H9 (cell line): ENCODE measurements at regions not wholly inside any gene's neighbourhood (a gene's known extent, or its start where the extent isn't known, plus 50 kb on each side); places are given as distances from the start of the nearest gene placed in this dataset.

Source experiments
- DNase-seq: peaks from one replicate; pipeline ENCODE4 v3.0.0-alpha.2; 2017
- H2AFZ ChIP-seq: one replicate; pipeline ENCODE4 v1.6.1; 2013; ENCODE audit warnings: mild to moderate bottlenecking, low read length, control low read depth, moderate library complexity
- H2AK5ac ChIP-seq: 2 replicates; pipeline ENCODE4 v1.6.1; 2013; ENCODE audit warnings: low read length, control low read depth, mixed read lengths; ENCODE audit not compliant: insufficient read length
- H2BK120ac ChIP-seq: one replicate; pipeline ENCODE4 v1.6.1; 2013; ENCODE audit warnings: low read depth, mild to moderate bottlenecking, low read length, control low read depth, inconsistent platforms; ENCODE audit not compliant: poor library complexity, severe bottlenecking
- H2BK12ac ChIP-seq: 2 replicates; pipeline ENCODE4 v1.6.1; 2013; ENCODE audit warnings: low read length, control low read depth, mixed read lengths, low read depth; ENCODE audit not compliant: insufficient read length
- H2BK15ac ChIP-seq: 2 replicates; pipeline ENCODE4 v1.6.1; 2013; ENCODE audit warnings: low read depth, low read length, control low read depth
- H2BK20ac ChIP-seq: one replicate; pipeline ENCODE4 v1.6.1; 2013; ENCODE audit warnings: low read depth, mild to moderate bottlenecking, low read length, control low read depth, inconsistent platforms; ENCODE audit not compliant: poor library complexity, severe bottlenecking
- H2BK5ac ChIP-seq: 2 replicates; pipeline ENCODE4 v1.6.1; 2013; ENCODE audit warnings: low read length, control low read depth, mixed read lengths; ENCODE audit not compliant: insufficient read length
- H3K14ac ChIP-seq: 2 replicates; pipeline ENCODE4 v1.6.1; 2013; ENCODE audit warnings: low read length, control low read depth; ENCODE audit not compliant: insufficient read depth
- H3K18ac ChIP-seq: 2 replicates; pipeline ENCODE4 v1.6.1; 2013; ENCODE audit warnings: low read depth, mild to moderate bottlenecking, mixed read lengths, low read length, control low read depth; ENCODE audit not compliant: insufficient read length
- H3K23ac ChIP-seq: 2 replicates; pipeline ENCODE4 v1.6.1; 2013; ENCODE audit warnings: low read length, control low read depth, mixed read lengths, low read depth; ENCODE audit not compliant: insufficient read length
- H3K23me2 ChIP-seq: 2 replicates; pipeline ENCODE4 v1.6.1; 2013; ENCODE audit warnings: low read depth, mild to moderate bottlenecking, mixed read lengths, low read length, control low read depth; ENCODE audit not compliant: insufficient read length, poor library complexity, severe bottlenecking
- H3K27ac ChIP-seq: 2 replicates; pipeline ENCODE4 v1.5.1; 2013; ENCODE audit warnings: low read length, control low read depth, mixed read lengths, low read depth; ENCODE audit not compliant: insufficient read length
- H3K27me3 ChIP-seq: 2 replicates; pipeline ENCODE4 v1.6.1; 2013; ENCODE audit warnings: low read length, control low read depth, inconsistent platforms; ENCODE audit not compliant: insufficient read depth
- H3K4ac ChIP-seq: 2 replicates; pipeline ENCODE4 v1.6.1; 2013; ENCODE audit warnings: low read depth, mild to moderate bottlenecking, control low read depth, inconsistent platforms, low read length, moderate library complexity
- H3K4me1 ChIP-seq: 2 replicates; pipeline ENCODE4 v1.6.1; 2013; ENCODE audit warnings: low read length, control low read depth, inconsistent platforms; ENCODE audit not compliant: insufficient read depth
- H3K4me2 ChIP-seq: 2 replicates; pipeline ENCODE4 v1.6.1; 2013; ENCODE audit warnings: low read length, control low read depth, mixed read lengths; ENCODE audit not compliant: insufficient read length, insufficient read depth
- H3K56ac ChIP-seq: 2 replicates; pipeline ENCODE4 v1.6.1; 2013; ENCODE audit warnings: low read depth, mild to moderate bottlenecking, mixed read lengths, low read length, control low read depth; ENCODE audit not compliant: insufficient read length
- H3K79me1 ChIP-seq: 2 replicates; pipeline ENCODE4 v1.6.1; 2013; ENCODE audit warnings: low read depth, mild to moderate bottlenecking, moderate library complexity, low read length, control low read depth, inconsistent platforms; ENCODE audit not compliant: insufficient read depth, poor library complexity, severe bottlenecking
- H3K79me2 ChIP-seq: 2 replicates; pipeline ENCODE4 v1.6.1; 2013; ENCODE audit warnings: low read length, control low read depth, inconsistent platforms; ENCODE audit not compliant: insufficient read depth
- H3K9ac ChIP-seq: 2 replicates; pipeline ENCODE4 v1.6.1; 2013; ENCODE audit warnings: low read length, control low read depth, mixed read lengths; ENCODE audit not compliant: insufficient read length; ENCODE audit errors: extremely low read depth
- H3K9me3 ChIP-seq: one replicate; pipeline ENCODE4 v1.6.1; 2013; ENCODE audit warnings: low read depth, low read length, inconsistent platforms; ENCODE audit not compliant: control insufficient read depth
- H3T11ph ChIP-seq: one replicate; pipeline ENCODE4 v1.6.1; 2013; ENCODE audit warnings: mild to moderate bottlenecking, low read length, control low read depth, inconsistent platforms
- H4K20me1 ChIP-seq: one replicate; pipeline ENCODE4 v1.6.1; 2013; ENCODE audit not compliant: control insufficient read depth, insufficient read length, insufficient read depth
- H4K5ac ChIP-seq: 2 replicates; pipeline ENCODE4 v1.6.1; 2013; ENCODE audit warnings: low read depth, mild to moderate bottlenecking, mixed read lengths, low read length, control low read depth; ENCODE audit not compliant: insufficient read length
- H4K8ac ChIP-seq: replicated peaks from 2 replicates; pipeline ENCODE4 v1.6.1; 2013; ENCODE audit warnings: low read length, control low read depth, mixed read lengths, low read depth; ENCODE audit not compliant: insufficient read length
- H4K91ac ChIP-seq: 2 replicates; pipeline ENCODE4 v1.6.1; 2013; ENCODE audit warnings: low read depth, mild to moderate bottlenecking, moderate library complexity, mixed read lengths, low read length, control low read depth; ENCODE audit not compliant: insufficient read length
- H3K27ac Mint-ChIP-seq, 3 experiments: 2 replicates in 2 of 3; 3 replicates in 1 of 3; pipeline ENCODE4 v1.8.0; 2020 to 2021; ENCODE audit warnings: mixed read lengths in 3 of 3, mild to moderate bottlenecking in 1 of 3, moderate library complexity in 1 of 3
- H3K27me3 Mint-ChIP-seq: 2 replicates; pipeline ENCODE4 v1.8.0; 2021; ENCODE audit warnings: low read depth, mild to moderate bottlenecking, moderate library complexity, mixed read lengths
- H3K36me3 Mint-ChIP-seq, 3 experiments: 2 replicates in 2 of 3; 3 replicates in 1 of 3; pipeline ENCODE4 v1.8.0; 2020 to 2021; ENCODE audit warnings: low read depth in 3 of 3, mixed read lengths in 3 of 3; ENCODE audit not compliant: insufficient read depth in 1 of 3
- H3K4me1 Mint-ChIP-seq, 2 experiments: 2 replicates each; pipeline ENCODE4 v1.8.0; 2020; ENCODE audit warnings: mixed read lengths in 2 of 2
- H3K4me3 Mint-ChIP-seq, 2 experiments: 2 replicates in 1 of 2; 3 replicates in 1 of 2; pipeline ENCODE4 v1.8.0; 2020 to 2021; ENCODE audit warnings: mild to moderate bottlenecking in 2 of 2, mixed read lengths in 2 of 2, moderate library complexity in 1 of 2
- H3K9me3 Mint-ChIP-seq, 2 experiments: 2 replicates in 1 of 2; 3 replicates in 1 of 2; pipeline ENCODE4 v1.8.0; 2020; ENCODE audit warnings: mild to moderate bottlenecking in 2 of 2, mixed read lengths in 2 of 2, moderate library complexity in 1 of 2
- CTCF ChIP-seq: fragments of 200-600 bp; sonication (generic); conservative IDR thresholded peaks from 3 replicates; pipeline ENCODE4 v1.8.0; 2021; ENCODE audit warnings: antibody characterized with exemption, mild to moderate bottlenecking
- WGBS: extraction: QIAGEN DNeasy Blood & Tissue Kit; methylation state at CpG from one replicate; pipeline ENCODE4 v1.1.7; 2013; ENCODE audit warnings: missing lambda C conversion rate, low lambda C conversion rate, mixed read lengths; ENCODE audit not compliant: insufficient read length; ENCODE audit errors: extremely low coverage; 5-methylcytosine and 5-hydroxymethylcytosine counted together

DNA sequence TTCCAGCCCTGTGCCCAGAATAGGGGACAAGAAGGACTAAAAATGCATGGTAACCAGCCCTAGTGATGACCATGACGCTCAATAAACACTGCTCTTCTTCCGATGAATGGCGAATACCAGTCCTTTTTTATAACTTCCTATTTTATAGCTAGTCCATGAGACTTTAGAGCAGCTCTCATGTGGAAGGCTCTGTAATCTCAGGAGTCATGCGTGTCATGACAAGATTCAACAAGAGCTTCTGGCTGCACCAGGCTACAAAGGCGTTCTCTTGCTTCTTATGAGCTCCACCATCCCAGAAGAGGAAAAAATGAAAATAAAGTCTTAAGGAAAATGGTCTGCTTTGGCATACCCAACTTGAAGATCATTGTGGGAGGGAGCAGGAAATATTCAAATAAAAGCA lies 141.0 kb downstream of the TMCO5A start:
- peaks cover 36 to 40% of the 10 kb centered on the region in 2 experiments for H3K4me1 Mint-ChIP-seq
- no peak for DNase-seq

More for the DNA sequence above, 141.0 kb downstream of the TMCO5A start:
- no peak overlapping the region for H3K4me3 Mint-ChIP-seq
- Histone ChIP-seq H2AK5ac (no peak overlapping the region), H3K9ac (no peak overlapping the region), H3K23ac (no peak overlapping the region), H3K4ac (no peak overlapping the region), H3K56ac (no peak overlapping the region), H2BK20ac (no peak overlapping the region), H4K20me1 (no peaks in the 10 kb centered on the region), H2BK5ac (no peak overlapping the region), H3K79me2 (no peaks in the 10 kb centered on the region), H3K14ac (no peak overlapping the region), H3K4me2 (no peak overlapping the region), H3T11ph (no peak overlapping the region), H3K18ac (no peak overlapping the region), H4K91ac (no peak overlapping the region), H3K27me3 (peaks cover 25% of the 10 kb centered on the region; the same call in 1 of the 2 replicates), H2BK15ac (no peak overlapping the region), H3K4me1 (no peaks in the 10 kb centered on the region), H3K9me3 (no peaks in the 10 kb centered on the region), H4K5ac (no peak overlapping the region), H2BK120ac (no peak overlapping the region), H3K27ac (no peak overlapping the region), H4K8ac (no peak overlapping the region), H2BK12ac (no peak overlapping the region), H2AFZ (no peak overlapping the region), H3K79me1 (no peaks in the 10 kb centered on the region), H3K23me2 (peaks cover 16% of the 10 kb centered on the region)
- peaks cover 62% of the 10 kb centered on the region for H3K27me3 Mint-ChIP-seq
- H3K36me3 Mint-ChIP-seq, result no peaks in the 10 kb centered on the region
- H3K27ac Mint-ChIP-seq, result no peak overlapping the region
- no peaks in the 10 kb centered on the region; a peak in 1 of 5 replicates for H3K9me3 Mint-ChIP-seq
- WGBS, result no CpG with 5 or more reads among the region's 5 CpGs
- TF ChIP-seq CTCF, result no peak
